GM19025 (cell line): ENCODE measurements at regions not wholly inside any gene's neighbourhood (a gene's known extent, or its start where the extent isn't known, plus 50 kb on each side); places are given as distances from the start of the nearest gene placed in this dataset.

ENCODE experiments used
- ATAC-seq: cut with Tn5 transposase; IDR thresholded peaks from one replicate; pipeline ENCODE4 v1.9.1; 2021; ENCODE audit warnings: mild to moderate bottlenecking, low read depth, moderate library complexity; ENCODE audit not compliant: unreplicated experiment

DNA sequence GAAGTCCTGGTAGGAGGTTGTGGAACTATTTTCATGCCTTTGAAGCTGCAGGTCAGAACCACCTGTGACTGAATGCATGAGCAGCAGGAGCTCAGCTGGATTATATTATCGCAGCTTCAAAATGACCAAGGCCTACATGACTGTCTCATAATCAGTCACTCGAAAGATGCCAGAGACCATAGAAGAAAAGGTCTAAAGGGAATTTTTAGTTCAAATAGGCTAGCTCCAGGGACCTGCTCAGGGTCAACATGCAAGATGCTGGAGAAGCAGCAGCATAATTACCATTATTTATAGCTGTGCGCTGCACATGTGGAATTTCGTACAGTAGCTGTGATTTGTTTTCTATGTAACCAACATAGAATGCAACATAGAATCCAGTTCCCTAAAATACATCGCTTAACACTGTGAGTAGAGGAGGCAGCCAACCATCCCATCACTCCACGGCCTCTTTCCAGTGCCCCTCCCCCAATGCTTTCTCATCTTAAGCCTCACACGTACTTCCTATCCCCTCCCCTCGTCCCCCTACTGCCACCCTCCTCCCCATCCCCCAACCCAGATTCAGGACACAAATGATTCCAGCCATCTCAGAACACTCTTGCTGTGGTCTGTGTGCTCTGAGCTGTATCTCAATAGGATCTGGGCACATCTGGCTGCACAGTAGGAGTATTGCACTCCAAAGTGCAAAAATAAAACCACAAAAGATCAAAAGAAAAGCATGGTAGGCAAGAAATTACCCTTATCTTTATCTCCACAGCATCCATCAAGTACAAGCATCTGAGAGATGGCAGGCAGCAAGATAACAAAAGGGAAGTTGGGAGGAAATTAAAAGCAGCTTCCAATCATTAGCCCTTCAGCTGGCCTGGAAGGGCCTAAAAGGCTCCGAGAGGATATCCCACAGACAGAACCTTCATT is 352.8 kb upstream of the SEMA6D start:
- no peak for ATAC-seq

DNA sequence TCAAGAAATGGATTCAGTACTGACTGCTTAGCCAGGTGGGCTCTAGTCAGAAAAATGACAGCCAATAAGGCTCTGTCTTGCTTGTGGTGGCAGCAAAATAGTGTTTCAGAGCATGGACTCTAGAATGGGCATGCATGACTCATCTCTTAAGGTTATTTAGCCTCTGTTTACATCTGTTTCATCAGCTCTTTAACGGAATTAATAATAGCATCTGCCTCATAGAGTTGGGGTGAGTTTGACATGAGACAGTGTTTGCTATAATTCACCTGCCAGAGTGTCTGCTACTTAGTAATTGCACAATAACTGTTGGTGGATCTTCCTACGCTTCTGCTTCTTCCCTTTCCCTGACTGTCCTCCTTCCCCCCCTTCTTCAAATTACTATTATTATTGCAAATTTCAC is 350.4 kb upstream of the SEMA6D start:
- ATAC-seq: no peak

DNA sequence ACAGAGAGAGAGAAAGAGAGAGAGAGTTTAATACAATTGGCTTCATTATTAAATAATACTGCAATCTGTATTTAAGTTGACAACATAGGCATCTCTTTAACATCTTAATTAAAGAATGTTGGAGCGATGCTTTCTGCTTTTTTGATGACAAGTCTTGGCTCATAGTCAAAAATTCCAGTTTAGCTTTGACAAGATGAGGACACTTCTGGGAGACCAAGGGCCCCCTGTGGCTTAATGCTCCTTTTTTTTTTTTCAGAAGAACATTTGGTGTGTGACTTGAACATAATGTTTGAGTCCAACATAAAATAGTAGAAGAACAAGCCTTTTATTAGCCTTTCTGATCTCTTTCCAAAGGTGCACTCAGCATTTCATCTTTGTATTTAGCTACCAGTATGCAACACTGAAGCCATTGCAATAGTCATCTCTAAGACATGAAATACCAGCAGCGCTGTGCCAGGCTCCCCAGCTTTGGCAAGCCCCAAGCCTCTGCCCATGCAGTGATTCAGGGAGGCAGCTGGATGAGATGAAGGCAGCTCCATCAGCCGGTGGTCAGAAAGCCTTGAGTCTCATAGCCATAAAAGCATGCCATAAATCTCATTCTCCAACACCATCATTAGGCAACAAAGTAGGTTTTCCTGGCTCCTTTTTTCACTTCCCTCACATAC is 349.4 kb upstream of the SEMA6D start:
- ATAC-seq: no peak

GRCh38 chr15:47371939-47372338 is 345.4 kb upstream of the SEMA6D start:
- no peak for ATAC-seq

DNA sequence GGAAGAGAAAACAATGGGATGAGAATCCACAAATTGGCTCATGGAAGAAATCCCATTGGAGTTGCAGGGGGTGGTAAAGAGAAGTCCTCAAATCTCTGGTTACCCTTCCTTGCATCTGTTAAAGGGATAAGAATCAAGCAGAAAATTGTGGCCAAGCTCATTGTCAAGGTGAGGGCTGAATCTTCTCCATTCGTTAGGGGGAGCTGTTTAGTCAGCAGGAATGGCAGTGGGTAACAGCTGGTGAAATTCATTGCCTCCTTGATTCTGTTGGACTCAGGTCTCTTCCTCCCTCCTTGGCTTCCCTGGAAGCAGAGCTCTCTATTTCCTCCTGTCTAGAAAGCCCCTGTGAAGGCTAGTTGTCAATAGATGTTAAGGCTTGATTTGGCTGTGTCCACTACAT is 343.1 kb upstream of the SEMA6D start:
- no peak for ATAC-seq

DNA sequence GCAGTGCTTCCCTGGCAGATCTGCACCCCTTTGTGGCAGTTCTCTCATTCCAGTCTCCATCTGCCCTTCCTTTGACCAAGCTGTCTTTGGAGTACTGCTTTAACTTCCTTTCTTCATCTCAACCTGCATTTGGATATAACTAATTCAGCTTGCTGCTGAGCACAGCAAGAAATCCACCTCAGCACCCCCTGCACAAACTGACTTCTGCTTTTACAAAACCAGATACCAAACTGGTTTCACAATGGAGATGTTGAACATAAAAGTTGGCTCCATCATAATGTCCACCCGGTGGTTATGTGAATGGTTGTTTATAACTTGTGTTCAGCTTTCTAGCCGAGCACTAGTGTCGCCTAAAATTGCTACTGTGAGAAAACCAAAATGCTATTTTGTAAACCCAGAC is 341.1 kb upstream of the SEMA6D start:
- ATAC-seq: no peak

DNA sequence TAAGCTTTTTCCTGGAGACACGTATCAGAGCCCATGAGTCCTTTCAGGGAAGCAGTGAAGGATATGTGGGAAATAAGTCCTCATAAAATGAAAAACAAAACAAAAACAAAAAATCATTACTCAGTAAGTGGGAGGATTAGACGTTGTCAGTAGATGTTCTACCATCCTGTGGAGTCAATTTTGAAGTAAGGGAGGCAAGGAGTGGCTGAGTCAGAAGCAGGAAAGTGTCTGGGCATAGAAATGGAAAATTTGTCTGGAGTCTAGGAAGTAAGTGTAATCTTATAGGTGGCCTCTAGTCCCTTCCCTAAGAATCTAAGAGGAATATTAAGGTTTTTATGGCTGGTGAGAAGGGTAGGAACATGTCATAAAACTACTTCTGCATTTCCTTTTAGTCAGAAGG is 339.8 kb upstream of the SEMA6D start:
- ATAC-seq: no peak

DNA sequence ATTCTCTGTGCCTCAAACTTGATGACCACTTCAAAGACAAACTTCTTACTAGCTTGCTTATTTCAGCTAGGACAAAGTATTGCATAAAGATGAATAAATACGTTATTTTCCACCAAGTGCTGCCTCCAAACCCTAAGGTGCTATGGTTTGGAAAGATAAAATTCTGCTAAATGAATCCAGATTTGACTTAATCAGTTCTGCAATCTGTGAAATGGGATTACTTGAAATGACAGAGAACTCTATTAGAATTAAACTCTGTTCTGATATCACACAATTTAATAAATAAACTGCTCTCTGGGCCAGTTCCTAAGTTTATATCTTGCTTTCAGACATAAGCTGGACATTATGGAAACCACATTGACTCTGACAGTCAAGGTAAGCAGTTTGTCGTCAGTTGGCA is 338.8 kb upstream of the SEMA6D start:
- ATAC-seq: no peak

- ATAC-seq: no peak
Observed at GRCh38 chr15:47383102-47383501, 334.2 kb upstream of the SEMA6D start.

GRCh38 chr15:47383801-47384200 is 333.5 kb upstream of the SEMA6D start:
- no peak for ATAC-seq

DNA sequence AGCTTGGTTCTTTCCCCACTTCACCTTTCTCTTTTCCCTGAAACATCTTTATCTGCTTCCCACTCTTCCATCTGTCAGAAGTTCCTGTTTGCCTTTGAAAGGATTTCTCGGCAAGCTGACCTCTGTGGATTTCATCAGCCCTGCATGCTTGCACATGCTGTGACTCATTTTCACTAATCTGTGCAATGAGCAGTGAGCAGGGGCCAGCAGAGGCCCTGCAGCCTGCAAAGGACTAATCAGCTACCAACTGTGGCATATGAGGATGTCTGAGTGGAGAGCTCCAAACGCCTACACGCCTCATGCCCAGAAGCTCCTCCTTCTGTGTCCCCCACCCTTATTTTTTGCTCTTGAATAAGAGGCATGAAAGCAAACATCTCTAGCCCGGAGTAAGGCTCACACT is 333.0 kb upstream of the SEMA6D start:
- ATAC-seq: no peak

- ATAC-seq: no peak
Observed at GRCh38 chr15:47384776-47385175, 332.5 kb upstream of the SEMA6D start.

DNA sequence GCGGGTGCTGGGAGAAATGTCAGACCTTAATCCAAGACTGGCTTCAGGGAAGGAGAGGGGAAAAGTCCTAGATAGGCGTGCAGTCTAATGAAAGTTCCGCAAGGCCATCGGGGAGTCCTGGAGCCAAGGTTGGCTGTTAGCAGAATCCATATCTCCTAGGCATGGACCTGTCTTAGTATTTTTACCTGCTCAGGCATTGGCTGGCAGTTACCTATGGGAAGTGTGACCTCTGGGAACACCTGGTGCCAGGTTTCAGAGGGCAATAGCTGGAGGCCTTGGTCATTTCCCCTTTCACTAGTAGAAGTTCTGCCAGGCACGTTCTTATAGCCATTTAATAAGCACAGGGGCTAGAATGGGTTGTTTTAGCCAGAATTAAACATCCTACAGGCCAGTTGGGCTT is 330.8 kb upstream of the SEMA6D start:
- ATAC-seq: no peak

DNA sequence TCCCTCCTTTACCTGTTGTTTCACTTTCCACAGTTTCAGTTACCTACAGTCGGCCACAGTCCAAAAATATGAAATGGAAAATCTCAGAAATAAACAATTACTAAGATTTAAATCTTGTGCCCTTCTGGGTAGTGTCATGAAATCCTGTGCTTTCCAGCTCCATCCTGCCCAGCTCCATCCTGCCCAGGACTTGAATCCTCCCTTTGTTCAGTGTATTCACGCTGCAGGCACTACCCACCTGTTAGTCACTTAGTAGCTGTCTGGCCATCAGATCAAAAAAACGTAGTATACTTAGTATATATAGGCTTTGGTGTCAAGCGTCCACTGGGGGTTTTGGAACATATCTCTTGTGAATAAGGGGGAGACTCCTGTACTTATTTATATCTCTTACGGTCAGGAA is 329.0 kb upstream of the SEMA6D start:
- no peak for ATAC-seq

DNA sequence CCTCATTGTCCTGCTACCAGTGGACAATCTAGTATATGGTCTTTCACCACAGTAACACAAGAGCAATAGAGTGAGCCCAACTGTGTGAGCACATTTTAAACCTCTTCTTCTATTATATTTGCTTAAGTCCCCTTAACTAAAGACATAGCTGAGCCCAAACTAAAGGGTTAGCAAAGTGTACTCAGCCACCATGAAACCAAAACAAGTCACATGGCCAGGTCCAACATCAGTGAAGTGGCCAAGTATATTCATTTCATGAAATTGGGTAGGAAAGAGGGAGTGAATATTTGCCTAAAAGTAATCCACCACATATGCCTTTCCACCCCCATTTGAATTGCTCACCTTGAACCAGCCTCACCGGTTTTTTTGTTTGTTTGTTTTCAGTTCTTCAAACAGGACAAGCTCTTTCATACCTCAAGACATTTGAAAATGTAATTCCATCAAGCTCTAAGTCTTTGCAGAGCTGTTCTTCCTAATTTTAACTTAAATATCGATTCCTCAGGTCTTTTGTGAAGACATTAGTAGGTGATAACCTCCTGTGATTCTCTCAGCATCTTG is 327.0 kb upstream of the SEMA6D start:
- no peak for ATAC-seq

- no peak for ATAC-seq
Observed at GRCh38 chr15:47394286-47394809, 323.0 kb upstream of the SEMA6D start.

GRCh38 chr15:47395076-47395475 is 322.2 kb upstream of the SEMA6D start:
- no peak for ATAC-seq

DNA sequence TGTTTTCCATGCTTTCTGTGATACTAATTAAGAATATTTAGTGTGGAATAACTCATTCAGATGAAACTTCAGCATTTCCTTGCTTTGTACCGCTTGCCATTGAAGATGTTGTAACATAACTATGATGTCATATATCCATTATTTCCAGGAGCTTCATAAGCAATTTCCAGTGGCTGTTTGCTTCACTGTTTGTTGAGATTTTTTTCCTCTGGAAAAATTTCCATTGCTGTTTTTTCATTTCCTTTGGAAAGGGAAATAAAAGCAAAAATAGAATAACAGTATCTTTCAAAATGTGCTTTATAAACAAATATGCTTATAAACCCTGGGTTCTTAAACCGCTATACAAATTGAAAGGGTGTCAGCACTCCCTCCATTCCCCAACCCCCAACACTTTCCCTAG is 319.6 kb upstream of the SEMA6D start:
- no peak for ATAC-seq

DNA sequence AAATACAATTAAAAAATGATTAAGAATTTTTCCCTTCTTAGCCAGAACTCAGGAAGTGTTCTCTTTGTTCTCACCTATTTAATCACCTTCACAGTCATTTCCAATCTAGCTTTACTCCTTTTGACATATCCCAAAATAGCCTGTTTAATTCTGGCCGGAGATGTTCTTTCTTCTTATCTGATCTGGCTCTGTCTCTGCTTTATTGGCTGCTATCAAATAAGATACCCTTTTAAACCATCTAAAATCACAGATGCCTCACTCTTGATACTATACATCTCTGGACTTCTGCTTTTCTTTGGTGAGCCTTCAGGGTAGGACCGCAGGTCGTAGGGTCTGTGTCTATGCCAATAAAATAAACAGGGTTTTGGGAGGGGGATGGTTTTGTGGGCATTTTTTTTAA is 319.2 kb upstream of the SEMA6D start:
- ATAC-seq: no peak

GRCh38 chr15:47398594-47398993 is 318.7 kb upstream of the SEMA6D start:
- ATAC-seq: no peak

DNA sequence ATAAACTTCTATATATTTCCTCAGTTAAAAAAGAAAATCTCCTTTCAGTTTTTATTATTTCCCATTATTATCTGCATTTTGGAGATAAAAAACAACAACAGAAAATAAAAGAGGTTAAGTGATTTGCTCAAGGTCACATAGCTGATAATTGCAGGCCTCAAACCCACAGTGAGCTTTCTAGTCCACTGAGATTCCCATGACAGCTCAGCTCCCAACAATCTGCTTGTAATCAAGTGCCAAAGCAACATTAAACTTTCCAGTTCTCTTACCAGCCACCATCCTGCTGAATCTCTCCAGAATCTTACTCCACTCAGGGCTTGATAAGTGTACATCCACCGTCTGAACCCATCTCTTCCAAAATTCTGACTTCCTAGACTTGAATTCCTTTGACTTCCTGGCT is 318.2 kb upstream of the SEMA6D start:
- no peak for ATAC-seq

GRCh38 chr15:47400603-47401002 is 316.7 kb upstream of the SEMA6D start:
- no peak for ATAC-seq
